Ascending aorta (tissue), 2 donors: ENCODE measurements at regions not wholly inside any gene's neighbourhood (a gene's known extent, or its start where the extent isn't known, plus 50 kb on each side); places are given as distances from the start of the nearest gene placed in this dataset.

Experiments used
- DNase-seq, 2 donors: peaks; one replicate each; pipeline ENCODE4 v3.0.0-alpha.2; 2019; ENCODE audit warnings: low spot score in 2 of 2
- H3K27ac ChIP-seq, 2 donors: fragments of 200-600 bp; sonication (generic); one replicate each; pipeline ENCODE4 v1.5.1; 2016 to 2017; ENCODE audit warnings: mild to moderate bottlenecking in 1 of 2
- H3K27me3 ChIP-seq: fragments of 200-600 bp; sonication (generic); one replicate; pipeline ENCODE4 v1.5.1; 2017
- H3K36me3 ChIP-seq, 2 donors: fragments of 200-600 bp; sonication (generic); one replicate each; pipeline ENCODE4 v1.5.1; 2016
- H3K4me1 ChIP-seq, 2 donors: fragments of 200-600 bp; sonication (generic); one replicate each; pipeline ENCODE4 v1.5.1; 2016 to 2017; ENCODE audit warnings: mild to moderate bottlenecking in 1 of 2
- H3K4me3 ChIP-seq, 2 donors: fragments of 200-600 bp; sonication (generic); one replicate each; pipeline ENCODE4 v1.5.1; 2016 to 2017; ENCODE audit warnings: mild to moderate bottlenecking in 1 of 2
- H3K9me3 ChIP-seq, 2 donors: fragments of 200-600 bp; sonication (generic); one replicate each; pipeline ENCODE4 v1.5.1; 2016
- intact Hi-C: fragments of 100-400 bp; cut with DNase I; formaldehyde crosslinking; loops from one replicate; pipeline ENCODE4 v1.15.1; 2023
- TF ChIP-seq, protein P1 (sequence below), 3 experiments: fragments of 200-600 bp in 2 of 3; fragments of 450-650 bp in 1 of 3; sonication (generic) in 2 of 3; IDR thresholded peaks; one replicate each; pipeline ENCODE4 v1.5.1; 2016 to 2019; ENCODE audit warnings: antibody characterized with exemption in 3 of 3, mild to moderate bottlenecking in 1 of 3, moderate library complexity in 1 of 3

DNA sequence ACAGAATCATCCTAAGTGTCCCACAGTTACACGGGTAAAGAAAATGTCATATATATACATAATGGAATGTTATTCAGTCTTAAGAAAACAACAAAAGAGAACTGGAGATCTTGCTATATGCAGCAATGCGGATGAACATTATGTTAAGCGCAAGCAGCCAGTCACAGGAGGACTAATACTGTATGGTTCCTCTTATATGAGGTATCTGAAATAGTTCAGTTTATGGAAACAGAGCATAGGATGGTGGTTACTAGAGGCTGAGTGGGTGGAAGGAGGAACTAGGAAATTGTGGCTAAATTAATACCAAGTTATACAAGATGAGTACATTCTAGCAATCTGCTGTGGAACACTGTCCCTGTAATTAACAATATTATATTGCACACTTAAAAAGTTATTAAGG, 834.3 kb downstream of the KCNT2 start:
- Histone ChIP-seq H3K27me3 (no peaks in the 10 kb centered on the region), H3K4me1 (no peaks in the 10 kb centered on the region), H3K36me3 (no peaks in the 10 kb centered on the region), H3K27ac (no peak overlapping the region), H3K9me3 (no peaks in the 10 kb centered on the region), H3K4me3 (no peak overlapping the region)
- TF ChIP-seq, protein P1, sequence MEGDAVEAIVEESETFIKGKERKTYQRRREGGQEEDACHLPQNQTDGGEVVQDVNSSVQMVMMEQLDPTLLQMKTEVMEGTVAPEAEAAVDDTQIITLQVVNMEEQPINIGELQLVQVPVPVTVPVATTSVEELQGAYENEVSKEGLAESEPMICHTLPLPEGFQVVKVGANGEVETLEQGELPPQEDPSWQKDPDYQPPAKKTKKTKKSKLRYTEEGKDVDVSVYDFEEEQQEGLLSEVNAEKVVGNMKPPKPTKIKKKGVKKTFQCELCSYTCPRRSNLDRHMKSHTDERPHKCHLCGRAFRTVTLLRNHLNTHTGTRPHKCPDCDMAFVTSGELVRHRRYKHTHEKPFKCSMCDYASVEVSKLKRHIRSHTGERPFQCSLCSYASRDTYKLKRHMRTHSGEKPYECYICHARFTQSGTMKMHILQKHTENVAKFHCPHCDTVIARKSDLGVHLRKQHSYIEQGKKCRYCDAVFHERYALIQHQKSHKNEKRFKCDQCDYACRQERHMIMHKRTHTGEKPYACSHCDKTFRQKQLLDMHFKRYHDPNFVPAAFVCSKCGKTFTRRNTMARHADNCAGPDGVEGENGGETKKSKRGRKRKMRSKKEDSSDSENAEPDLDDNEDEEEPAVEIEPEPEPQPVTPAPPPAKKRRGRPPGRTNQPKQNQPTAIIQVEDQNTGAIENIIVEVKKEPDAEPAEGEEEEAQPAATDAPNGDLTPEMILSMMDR (IDR thresholded peaks at IDR 0.05) = no peak
- intact Hi-C loops = no loop called here
- no peak for DNase-seq

DNA sequence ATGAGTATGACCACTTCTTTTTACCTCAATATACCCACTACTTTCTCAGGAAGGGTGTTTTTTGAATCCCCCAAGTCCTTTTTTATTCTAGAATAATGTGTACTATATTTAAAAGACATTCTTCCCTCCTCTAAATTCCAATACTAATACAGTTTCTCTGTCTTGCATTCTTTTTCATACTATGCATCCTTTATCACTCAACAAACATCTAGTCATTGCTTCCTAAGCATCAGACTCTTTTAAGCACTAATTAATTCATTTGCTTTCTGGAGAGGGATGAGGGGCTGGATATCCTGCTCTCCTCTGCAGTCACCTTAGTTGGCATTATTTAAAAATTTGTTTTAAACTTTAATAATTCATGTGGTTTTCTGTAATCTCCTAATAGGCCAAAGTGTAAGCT, 838.8 kb downstream of the KCNT2 start:
- Histone ChIP-seq H3K27me3 (no peaks in the 10 kb centered on the region), H3K27ac (no peak overlapping the region), H3K4me3 (no peak overlapping the region), H3K9me3 (no peaks in the 10 kb centered on the region), H3K4me1 (no peaks in the 10 kb centered on the region), H3K36me3 (no peaks in the 10 kb centered on the region)
- DNase-seq = no peak
- intact Hi-C loops = no loop called here
- TF ChIP-seq, protein P1 (IDR thresholded peaks at IDR 0.05) = no peak

DNA sequence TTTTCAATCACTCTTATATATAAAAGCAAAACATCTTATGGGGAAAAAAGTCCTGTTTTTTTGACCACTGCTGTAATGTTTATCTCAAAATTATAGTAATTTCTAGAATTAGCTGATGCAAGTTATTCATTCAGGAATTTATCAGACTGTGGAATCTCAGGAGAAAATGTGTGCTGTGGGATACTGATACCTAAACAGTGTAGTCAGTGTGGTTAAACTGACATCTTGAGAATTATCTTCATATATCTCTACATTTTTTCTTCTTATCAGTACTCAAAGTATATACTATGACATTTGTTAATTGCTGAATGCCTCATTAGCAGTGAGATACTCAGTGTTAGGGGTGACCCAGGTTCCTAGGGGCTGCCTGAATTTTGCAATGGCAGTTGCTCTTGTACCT, 839.3 kb downstream of the KCNT2 start:
- no peaks in the 10 kb centered on the region for H3K9me3 ChIP-seq
- H3K27ac ChIP-seq = no peak overlapping the region
- no peaks in the 10 kb centered on the region for H3K4me1 ChIP-seq
- no peak for DNase-seq
- H3K4me3 ChIP-seq = no peak overlapping the region
- TF ChIP-seq, protein P1 (IDR thresholded peaks at IDR 0.05) = no peak
- intact Hi-C loops = no loop called here
- H3K27me3 ChIP-seq = no peaks in the 10 kb centered on the region
- no peaks in the 10 kb centered on the region for H3K36me3 ChIP-seq

DNA sequence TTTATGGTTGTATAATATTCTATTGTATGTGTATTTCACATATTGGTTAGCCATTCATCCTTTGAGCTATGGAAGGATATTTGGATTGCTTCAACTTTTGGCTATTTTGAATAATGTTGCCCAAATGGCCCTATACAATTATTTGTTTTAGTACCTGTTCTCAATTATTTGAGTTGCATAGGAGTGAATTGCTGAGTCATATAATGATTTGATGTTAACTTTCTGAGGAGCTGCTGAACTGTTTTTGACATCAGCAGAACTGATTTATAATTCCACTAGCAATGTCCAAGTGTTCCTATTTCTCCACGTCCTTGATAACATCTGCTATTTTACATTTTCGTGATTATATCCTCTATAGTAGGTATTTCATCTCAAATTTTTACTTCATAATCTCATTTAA, 839.9 kb downstream of the KCNT2 start:
- H3K27me3 ChIP-seq = no peaks in the 10 kb centered on the region
- TF ChIP-seq, protein P1 (IDR thresholded peaks at IDR 0.05) = no peak
- H3K9me3 ChIP-seq = no peaks in the 10 kb centered on the region
- no peak overlapping the region for H3K27ac ChIP-seq
- H3K4me1 ChIP-seq = no peaks in the 10 kb centered on the region
- H3K36me3 ChIP-seq = no peaks in the 10 kb centered on the region
- H3K4me3 ChIP-seq = no peak overlapping the region
- intact Hi-C loops = no loop called here
- no peak for DNase-seq

DNA sequence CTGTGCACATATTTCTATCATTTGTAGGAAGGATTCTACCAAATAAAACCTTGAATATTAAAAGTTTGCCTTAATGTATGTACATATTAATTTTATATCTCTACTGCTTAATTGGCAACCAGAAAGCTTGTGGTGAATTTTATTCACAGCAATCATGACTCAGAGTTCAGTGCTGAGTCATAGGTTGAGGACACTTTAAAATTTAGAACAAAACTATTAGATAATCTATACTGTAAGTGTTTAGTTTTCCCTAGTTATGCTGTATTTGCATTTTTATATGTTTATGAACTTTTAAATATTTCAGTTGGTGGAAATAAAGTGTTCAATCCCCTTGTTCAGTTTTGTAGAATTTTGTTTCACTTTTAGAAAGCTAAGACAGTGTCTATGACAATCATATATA, 841.5 kb downstream of the KCNT2 start:
- no peaks in the 10 kb centered on the region for H3K27me3 ChIP-seq
- H3K9me3 ChIP-seq = no peaks in the 10 kb centered on the region
- TF ChIP-seq, protein P1 (IDR thresholded peaks at IDR 0.05) = no peak
- no peak overlapping the region for H3K27ac ChIP-seq
- no peaks in the 10 kb centered on the region for H3K4me1 ChIP-seq
- intact Hi-C loops = no loop called here
- no peak overlapping the region for H3K4me3 ChIP-seq
- H3K36me3 ChIP-seq = no peaks in the 10 kb centered on the region
- DNase-seq = no peak

DNA sequence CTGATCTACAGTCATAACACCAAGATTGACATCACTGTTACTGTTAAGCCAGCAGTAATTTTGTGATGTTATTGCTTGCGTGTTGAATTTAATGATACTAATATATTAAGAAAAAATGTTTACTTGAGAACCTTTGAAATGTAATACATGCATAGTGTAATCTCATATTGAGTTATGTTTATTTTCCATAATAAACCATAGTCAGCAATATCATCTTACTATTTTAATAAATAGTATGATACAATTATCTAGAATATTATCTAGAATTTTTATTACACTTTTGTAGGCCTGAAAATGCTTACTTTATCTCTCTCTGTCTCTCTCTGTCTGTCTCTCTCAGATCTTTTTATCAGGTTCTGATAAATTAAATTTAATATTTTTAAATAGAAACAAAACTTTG, 843.1 kb downstream of the KCNT2 start:
- Histone ChIP-seq H3K4me1 (no peaks in the 10 kb centered on the region), H3K27ac (no peak overlapping the region), H3K4me3 (no peak overlapping the region), H3K27me3 (no peaks in the 10 kb centered on the region), H3K36me3 (no peaks in the 10 kb centered on the region), H3K9me3 (no peaks in the 10 kb centered on the region)
- no peak for DNase-seq
- TF ChIP-seq, protein P1 (IDR thresholded peaks at IDR 0.05) = no peak
- intact Hi-C loops = no loop called here
